Large intestine (tissue), 3 donors: ENCODE measurements at regions not wholly inside any gene's neighbourhood (a gene's known extent, or its start where the extent isn't known, plus 50 kb on each side); places are given as distances from the start of the nearest gene placed in this dataset.
"Not testable (repeated sequence)": the region's sequence is repeated elsewhere in the genome, so short reads cannot be mapped to it uniquely, and the experiment has no call there.

Experiments
- DNase-seq, 2 donors: peaks; one replicate each; pipeline versions ENCODE4 v3.0.0 to v3.0.0-alpha.2; 2013
- H3K27ac ChIP-seq: one replicate; pipeline ENCODE4 v1.5.1; 2013; ENCODE audit warnings: low read length
- H3K27me3 ChIP-seq: 2 replicates; pipeline ENCODE4 v1.6.1; 2013; ENCODE audit warnings: low read length; ENCODE audit not compliant: control insufficient read depth, insufficient read depth
- H3K36me3 ChIP-seq: 2 replicates; pipeline ENCODE4 v1.6.1; 2013; ENCODE audit warnings: low read length; ENCODE audit not compliant: control insufficient read depth, insufficient read depth
- H3K4me1 ChIP-seq: one replicate; pipeline ENCODE4 v1.6.1; 2013; ENCODE audit warnings: low read length; ENCODE audit not compliant: control insufficient read depth, insufficient read depth
- H3K4me3 ChIP-seq: one replicate; pipeline ENCODE4 v1.5.1; 2013; ENCODE audit warnings: low read length
- H3K9me3 ChIP-seq: one replicate; pipeline ENCODE4 v1.6.1; 2013; ENCODE audit warnings: mild to moderate bottlenecking, low read depth, low read length, moderate library complexity; ENCODE audit not compliant: control insufficient read depth
- WGBS: methylation state at CpG from one replicate; pipeline ENCODE4 v1.1.5; 2013; ENCODE audit warnings: low lambda C conversion rate; ENCODE audit not compliant: insufficient coverage; 5-methylcytosine and 5-hydroxymethylcytosine counted together

- Histone ChIP-seq H3K27ac (no peak overlapping the region), H3K9me3 (peaks cover 7% of the 10 kb centered on the region), H3K27me3 (no peaks in the 10 kb centered on the region), H3K4me3 (no peak overlapping the region), H3K36me3 (no peaks in the 10 kb centered on the region), H3K4me1 (no peaks in the 10 kb centered on the region)
- no peak for DNase-seq
- WGBS = no CpG with 5 or more reads among the region's 50 CpGs
Observed at GRCh38 chr15:94856267-94856854, 625.0 kb downstream of the MCTP2 start.

DNA sequence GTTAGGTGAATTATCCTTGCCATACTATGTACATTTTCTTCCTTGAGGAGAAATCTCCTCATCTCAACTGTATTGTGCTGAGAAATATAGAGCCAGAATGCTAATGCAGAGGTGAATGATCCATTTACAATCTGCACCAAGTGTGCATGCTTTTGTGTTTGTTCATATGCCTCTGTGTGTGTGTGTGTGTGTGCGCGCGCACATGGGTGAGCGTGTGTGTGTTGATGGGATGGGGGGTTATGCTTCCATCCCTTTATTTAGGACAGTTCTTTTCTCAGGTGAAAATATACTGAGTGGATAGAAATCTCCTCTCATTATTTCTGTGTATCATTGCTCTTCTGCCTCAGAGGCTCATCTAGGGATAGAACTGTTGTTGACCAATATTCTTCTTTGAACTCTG lies 626.1 kb downstream of the MCTP2 start:
- DNase-seq = no peak
- Histone ChIP-seq H3K36me3 (no peaks in the 10 kb centered on the region), H3K9me3 (peaks cover 7% of the 10 kb centered on the region), H3K4me1 (no peaks in the 10 kb centered on the region), H3K27me3 (no peaks in the 10 kb centered on the region), H3K4me3 (no peak overlapping the region), H3K27ac (no peak overlapping the region)
- WGBS = no CpG with 5 or more reads among the region's 4 CpGs

GRCh38 chr15:94858011-94858410 lies 626.6 kb downstream of the MCTP2 start:
- whole genome bisulfite sequencing = no CpG with 5 or more reads among the region's 5 CpGs
- no peaks in the 10 kb centered on the region for H3K27me3 ChIP-seq
- H3K27ac ChIP-seq = no peak overlapping the region
- peaks cover 7% of the 10 kb centered on the region for H3K9me3 ChIP-seq
- no peak for DNase-seq
- H3K4me1 ChIP-seq = no peaks in the 10 kb centered on the region
- H3K4me3 ChIP-seq = no peak overlapping the region
- no peaks in the 10 kb centered on the region for H3K36me3 ChIP-seq

- Histone ChIP-seq H3K4me3 (no peak overlapping the region), H3K4me1 (no peaks in the 10 kb centered on the region), H3K27ac (no peak overlapping the region), H3K9me3 (peaks cover 7% of the 10 kb centered on the region), H3K36me3 (no peaks in the 10 kb centered on the region), H3K27me3 (no peaks in the 10 kb centered on the region)
- no CpG with 5 or more reads among the region's 2 CpGs for WGBS
- no peak for DNase-seq
Observed at GRCh38 chr15:94858449-94858848, 627.1 kb downstream of the MCTP2 start.

DNA sequence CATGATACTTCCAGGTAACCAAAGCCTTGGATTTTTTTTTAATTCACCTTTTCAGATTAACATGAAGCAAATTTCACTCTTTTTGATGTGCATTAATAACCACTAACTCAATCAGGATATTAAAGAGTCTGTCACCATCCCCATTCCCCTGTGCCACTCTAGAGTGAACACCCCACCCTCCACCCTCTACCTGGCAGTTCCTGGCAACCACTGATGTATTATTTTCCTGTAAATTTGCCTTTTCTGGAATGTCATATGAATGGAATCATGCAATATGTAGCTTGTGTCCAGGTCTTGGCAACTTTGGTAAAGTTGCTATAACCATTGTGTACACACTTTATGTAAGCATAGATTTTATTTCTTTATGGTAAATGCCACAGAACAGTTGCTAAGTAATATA lies 627.6 kb downstream of the MCTP2 start:
- Histone ChIP-seq H3K9me3 (peaks cover 7% of the 10 kb centered on the region), H3K27me3 (no peaks in the 10 kb centered on the region)

DNA sequence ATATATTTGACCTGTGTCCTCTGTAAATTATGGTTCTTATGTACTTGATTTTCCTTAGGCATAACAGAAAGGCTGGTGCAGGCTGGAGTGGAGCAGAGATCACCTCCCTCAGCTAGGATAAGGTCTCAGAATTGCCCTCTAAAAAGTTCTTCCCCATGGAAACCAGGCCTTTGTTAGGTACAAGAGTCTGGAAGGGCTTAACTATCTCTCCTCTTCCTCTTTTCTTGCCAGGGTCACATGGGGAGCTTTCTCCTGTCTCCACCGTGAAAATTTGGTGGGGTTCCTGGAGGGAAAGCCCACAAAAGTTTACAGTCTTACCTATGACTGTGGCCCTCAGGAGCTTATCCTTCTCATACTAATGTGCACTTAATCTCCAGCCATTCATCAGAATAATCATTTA lies 633.2 kb downstream of the MCTP2 start:
- Histone ChIP-seq H3K4me1 (no peaks in the 10 kb centered on the region), H3K9me3 (no peaks in the 10 kb centered on the region), H3K4me3 (no peak overlapping the region), H3K36me3 (no peaks in the 10 kb centered on the region), H3K27ac (no peak overlapping the region), H3K27me3 (no peaks in the 10 kb centered on the region)
- WGBS = no CpG with 5 or more reads among the region's 1 CpG
- no peak for DNase-seq

More for the DNA sequence above, 627.6 kb downstream of the MCTP2 start:
- H3K27ac ChIP-seq = no peak overlapping the region
- no peak for DNase-seq
- no peak overlapping the region for H3K4me3 ChIP-seq
- H3K4me1 ChIP-seq = no peaks in the 10 kb centered on the region
- H3K36me3 ChIP-seq = no peaks in the 10 kb centered on the region

DNA sequence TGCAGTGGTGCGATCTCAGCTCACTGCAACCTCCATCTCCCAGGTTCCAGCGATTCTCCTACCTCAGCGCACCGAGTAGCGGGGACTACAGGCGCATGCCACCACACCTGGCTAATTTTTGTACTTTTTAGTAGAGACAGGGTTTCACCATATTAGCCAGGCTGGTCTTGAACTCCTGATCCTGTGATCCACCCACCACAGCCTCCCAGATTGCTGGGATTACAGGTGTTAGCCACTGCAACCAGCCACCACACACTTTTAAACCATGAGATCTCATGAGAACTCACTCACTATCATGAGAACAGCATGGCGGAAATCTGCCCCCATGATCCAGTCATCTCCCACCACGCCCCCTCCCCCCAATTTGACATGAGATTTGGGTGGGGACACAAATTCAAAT lies 636.9 kb downstream of the MCTP2 start:
- not testable (repeated sequence) for H3K36me3 ChIP-seq, H3K27me3 ChIP-seq, H3K4me1 ChIP-seq, H3K4me3 ChIP-seq, H3K9me3 ChIP-seq, H3K27ac ChIP-seq, DNase-seq
- no CpG with 5 or more reads among the region's 8 CpGs for WGBS

- no peak for DNase-seq
- WGBS = no CpG with 5 or more reads among the region's 2 CpGs
- Histone ChIP-seq H3K27ac (no peak overlapping the region), H3K27me3 (no peaks in the 10 kb centered on the region), H3K4me3 (no peak overlapping the region), H3K4me1 (no peaks in the 10 kb centered on the region), H3K36me3 (no peaks in the 10 kb centered on the region), H3K9me3 (no peaks in the 10 kb centered on the region)
Observed at GRCh38 chr15:94875550-94875949, 644.2 kb downstream of the MCTP2 start.

GRCh38 chr15:94877833-94878232 lies 646.5 kb downstream of the MCTP2 start:
- H3K27ac ChIP-seq = no peak overlapping the region
- H3K4me3 ChIP-seq = no peak overlapping the region
- 85% methylated on average over 2 of the region's 2 CpGs for WGBS
- no peaks in the 10 kb centered on the region for H3K4me1 ChIP-seq
- H3K27me3 ChIP-seq = no peaks in the 10 kb centered on the region
- H3K36me3 ChIP-seq = no peaks in the 10 kb centered on the region
- no peaks in the 10 kb centered on the region for H3K9me3 ChIP-seq
- no peak for DNase-seq

GRCh38 chr15:94882071-94882712 lies 650.8 kb downstream of the MCTP2 start:
- Histone ChIP-seq H3K4me3 (no peak overlapping the region), H3K4me1 (no peaks in the 10 kb centered on the region), H3K9me3 (no peaks in the 10 kb centered on the region), H3K27me3 (no peaks in the 10 kb centered on the region), H3K36me3 (no peaks in the 10 kb centered on the region), H3K27ac (no peak overlapping the region)
- 100% methylated on average over 1 of the region's 10 CpGs for whole genome bisulfite sequencing
- DNase-seq = peak in 1 of 2 donors; percentile 4

DNA sequence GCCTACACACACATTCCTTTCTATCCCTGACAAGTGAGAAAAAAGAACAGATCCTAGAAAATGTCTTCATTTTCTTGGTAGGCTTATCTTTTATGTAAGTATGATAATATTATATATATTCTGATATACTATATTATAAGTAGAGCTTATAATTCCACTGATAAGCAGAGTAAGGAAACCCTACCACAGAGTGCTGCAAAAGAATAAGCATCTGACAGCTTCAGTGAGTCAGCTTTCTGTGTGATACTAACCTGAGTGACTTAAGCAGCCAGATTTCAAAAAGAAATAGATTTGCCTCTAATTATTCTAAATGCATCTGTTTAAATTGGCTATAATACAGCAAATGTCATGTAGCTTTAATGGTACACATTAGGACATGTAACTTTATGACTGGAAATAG lies 656.0 kb downstream of the MCTP2 start:
- no peaks in the 10 kb centered on the region for H3K36me3 ChIP-seq
- H3K27ac ChIP-seq = no peak overlapping the region
- H3K4me1 ChIP-seq = no peaks in the 10 kb centered on the region
- no peak overlapping the region for H3K4me3 ChIP-seq
- H3K27me3 ChIP-seq = no peaks in the 10 kb centered on the region
- no peak for DNase-seq
- no peaks in the 10 kb centered on the region for H3K9me3 ChIP-seq
